Central memory CD8-positive, alpha-beta T cell (primary cell): ENCODE measurements at regions not wholly inside any gene's neighbourhood (a gene's known extent, or its start where the extent isn't known, plus 50 kb on each side); places are given as distances from the start of the nearest gene placed in this dataset.

ENCODE experiments used
- ATAC-seq: fragments of 150-1000 bp; cut with Tn5 transposase; replicated peaks from 2 replicates; pipeline ENCODE4 v1.10.0; 2022; ENCODE audit warnings: mild to moderate bottlenecking, moderate FRiP score, moderate number of reproducible peaks; ENCODE audit not compliant: poor library complexity, severe bottlenecking; ENCODE audit errors: extremely low read depth
- DNase-seq, 2 donors: peaks; one replicate each; pipeline ENCODE4 v3.0.0; 2021; ENCODE audit warnings: low spot score in 2 of 2
- H3K27ac Mint-ChIP-seq: one replicate; pipeline ENCODE4 v1.8.0; 2022; ENCODE audit warnings: low read depth, mild to moderate bottlenecking, moderate library complexity, mixed read lengths
- H3K27me3 Mint-ChIP-seq: one replicate; pipeline ENCODE4 v1.8.0; 2022; ENCODE audit warnings: mixed read lengths
- H3K36me3 Mint-ChIP-seq: one replicate; pipeline ENCODE4 v1.8.0; 2022; ENCODE audit warnings: mild to moderate bottlenecking, moderate library complexity, mixed read lengths; ENCODE audit not compliant: insufficient read depth
- H3K4me1 Mint-ChIP-seq: one replicate; pipeline ENCODE4 v1.8.0; 2022; ENCODE audit warnings: mixed read lengths
- H3K4me3 Mint-ChIP-seq: one replicate; pipeline ENCODE4 v1.8.0; 2022; ENCODE audit warnings: mild to moderate bottlenecking, moderate library complexity, mixed read lengths
- H3K9me3 Mint-ChIP-seq: one replicate; pipeline ENCODE4 v1.8.0; 2022; ENCODE audit warnings: mixed read lengths

DNA sequence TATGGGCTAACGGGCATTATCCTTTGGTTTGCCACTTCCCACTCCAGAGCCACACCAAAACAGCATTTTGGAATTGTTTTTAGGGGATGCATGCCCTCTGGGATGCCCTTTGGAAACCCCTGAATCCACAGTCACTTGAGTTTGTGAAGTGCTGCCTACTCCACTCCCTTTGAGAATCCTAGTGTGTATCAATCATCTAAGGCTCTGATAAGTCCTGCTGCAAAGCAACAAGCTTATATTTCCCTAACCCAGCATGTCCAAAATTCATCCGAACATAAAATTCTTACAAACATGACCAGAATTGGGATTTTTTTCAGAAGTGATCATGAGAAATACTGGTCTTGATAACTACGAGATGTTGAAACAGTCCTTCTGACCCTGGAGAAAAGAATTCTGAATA is 387.9 kb downstream of the MN1 start:
- Mint-ChIP-seq H3K27me3 (peaks cover 24% of the 10 kb centered on the region), H3K9me3 (no peaks in the 10 kb centered on the region), H3K36me3 (no peaks in the 10 kb centered on the region), H3K27ac (no peak overlapping the region), H3K4me3 (no peak overlapping the region), H3K4me1 (no peaks in the 10 kb centered on the region)
- ATAC-seq (no peak), DNase-seq (no peak)

DNA sequence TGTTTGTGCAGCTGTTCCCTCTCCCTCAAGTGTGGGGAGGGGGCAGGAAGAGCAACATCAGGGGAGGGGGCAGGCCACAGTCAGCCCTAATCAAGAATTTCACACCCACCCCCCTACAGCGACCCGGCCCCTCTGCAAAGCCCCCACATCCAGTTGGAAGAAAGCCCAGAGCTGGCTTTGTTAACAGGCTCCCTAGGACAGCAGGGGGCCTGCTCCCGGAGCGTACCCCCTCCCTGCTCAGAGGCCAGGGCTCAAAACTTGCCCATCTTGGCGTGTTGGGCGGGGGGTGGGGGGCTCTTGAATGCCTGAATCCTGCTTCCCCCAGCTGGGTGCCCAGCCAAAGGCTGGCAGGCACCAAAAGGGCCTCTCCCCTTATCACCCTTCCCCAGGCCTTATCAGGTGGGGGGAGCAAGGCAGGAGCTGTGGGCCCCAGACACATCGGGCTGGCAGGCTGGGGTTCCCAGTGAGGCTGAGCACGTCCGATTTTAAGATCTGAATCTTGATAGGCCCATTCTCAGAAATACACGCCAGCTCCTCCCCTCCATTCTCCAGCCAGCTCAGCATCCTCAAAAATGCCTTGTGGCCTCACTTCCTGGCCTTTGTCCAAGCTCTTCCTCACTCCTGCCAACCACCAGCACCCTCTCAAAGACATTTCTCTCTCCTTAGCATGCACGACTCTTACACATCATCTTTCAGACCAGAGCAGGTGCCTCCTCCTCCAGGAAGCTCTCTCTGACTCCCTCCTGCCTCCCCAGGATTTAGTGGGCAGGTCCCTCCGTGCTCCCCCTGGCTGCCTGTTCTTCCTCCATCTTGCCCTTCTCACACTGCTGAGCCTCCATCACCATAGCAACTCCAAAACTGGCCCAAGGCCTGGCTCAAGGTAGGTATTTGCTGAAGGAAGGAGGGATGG is 384.8 kb downstream of the MN1 start:
- Mint-ChIP-seq H3K9me3 (no peaks in the 10 kb centered on the region), H3K36me3 (no peaks in the 10 kb centered on the region), H3K27ac (no peak overlapping the region), H3K4me3 (no peak overlapping the region), H3K27me3 (peaks cover 42% of the 10 kb centered on the region), H3K4me1 (no peaks in the 10 kb centered on the region)
- no peak for DNase-seq
- ATAC-seq: no peak

DNA sequence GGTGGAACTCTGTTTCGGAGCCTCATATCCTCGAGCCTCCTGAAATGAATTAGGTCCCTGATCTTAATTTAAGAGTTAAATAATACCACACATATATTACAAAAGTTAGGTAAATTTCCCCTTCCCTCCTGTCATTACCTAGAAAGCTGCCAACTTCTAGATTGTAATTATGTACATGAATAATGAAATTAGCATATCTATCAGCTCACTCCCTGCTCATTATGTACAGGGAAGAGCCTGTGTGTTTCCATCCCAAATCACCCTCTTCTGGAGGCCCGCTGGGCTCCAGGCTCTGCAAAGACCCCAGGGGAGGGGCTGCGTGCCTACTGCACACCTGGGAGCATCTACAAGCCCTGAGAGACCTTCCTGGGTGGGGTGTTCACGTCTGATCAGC is 384.1 kb downstream of the MN1 start:
- H3K4me1 Mint-ChIP-seq: no peaks in the 10 kb centered on the region
- H3K27me3 Mint-ChIP-seq: peaks cover 44% of the 10 kb centered on the region

DNA sequence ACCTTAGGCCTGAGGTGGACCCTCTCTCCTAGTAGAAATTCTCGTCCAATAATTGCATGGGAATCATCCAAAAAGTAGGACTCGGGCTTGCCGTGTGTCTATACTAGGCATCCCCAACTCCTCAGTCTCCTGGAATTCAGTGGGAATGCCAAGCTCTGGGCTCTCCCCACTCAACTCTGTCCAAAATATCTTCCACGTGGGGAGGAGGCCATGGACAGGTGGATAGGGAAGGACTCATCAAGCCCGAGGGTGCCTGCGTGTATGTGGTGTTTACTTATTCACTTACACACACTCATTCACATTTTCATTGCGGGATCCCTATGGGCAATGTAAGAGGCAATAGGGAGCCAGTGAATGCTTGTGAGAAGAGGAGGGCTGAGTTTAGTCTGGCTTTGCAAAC is 383.3 kb downstream of the MN1 start:
- H3K9me3 Mint-ChIP-seq: no peaks in the 10 kb centered on the region
- peaks cover 52% of the 10 kb centered on the region for H3K27me3 Mint-ChIP-seq
- no peaks in the 10 kb centered on the region for H3K36me3 Mint-ChIP-seq
- DNase-seq (no peak), ATAC-seq (no peak)
- no peak overlapping the region for H3K27ac Mint-ChIP-seq
- no peaks in the 10 kb centered on the region for H3K4me1 Mint-ChIP-seq
- H3K4me3 Mint-ChIP-seq: no peak overlapping the region

More for the DNA sequence above, 384.1 kb downstream of the MN1 start:
- Mint-ChIP-seq H3K36me3 (no peaks in the 10 kb centered on the region), H3K9me3 (no peaks in the 10 kb centered on the region), H3K27ac (no peak overlapping the region), H3K4me3 (no peak overlapping the region)
- DNase-seq: no peak
- no peak for ATAC-seq

DNA sequence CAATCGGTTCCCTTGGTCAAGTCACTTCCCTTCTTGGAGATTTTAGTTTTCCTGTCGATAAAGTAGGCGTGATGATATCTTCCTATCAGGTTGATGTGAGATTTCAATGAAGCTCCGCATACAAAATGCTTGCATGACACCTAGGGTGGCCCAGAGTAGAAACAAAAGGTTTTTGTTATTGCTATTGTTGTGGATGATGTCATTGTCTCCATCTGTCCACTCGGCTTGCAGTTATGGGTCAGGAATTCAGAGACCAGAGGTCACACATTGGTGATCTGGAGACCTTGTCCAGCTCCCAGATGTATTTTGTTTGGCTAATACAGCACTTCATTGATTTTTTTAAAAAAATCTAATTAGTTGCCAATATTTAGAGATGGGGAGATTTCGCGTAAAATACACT is 382.1 kb downstream of the MN1 start:
- Mint-ChIP-seq H3K4me1 (no peaks in the 10 kb centered on the region), H3K27ac (no peak overlapping the region), H3K4me3 (no peak overlapping the region), H3K36me3 (no peaks in the 10 kb centered on the region), H3K27me3 (peaks cover 53% of the 10 kb centered on the region), H3K9me3 (no peaks in the 10 kb centered on the region)
- DNase-seq (no peak), ATAC-seq (no peak)

DNA sequence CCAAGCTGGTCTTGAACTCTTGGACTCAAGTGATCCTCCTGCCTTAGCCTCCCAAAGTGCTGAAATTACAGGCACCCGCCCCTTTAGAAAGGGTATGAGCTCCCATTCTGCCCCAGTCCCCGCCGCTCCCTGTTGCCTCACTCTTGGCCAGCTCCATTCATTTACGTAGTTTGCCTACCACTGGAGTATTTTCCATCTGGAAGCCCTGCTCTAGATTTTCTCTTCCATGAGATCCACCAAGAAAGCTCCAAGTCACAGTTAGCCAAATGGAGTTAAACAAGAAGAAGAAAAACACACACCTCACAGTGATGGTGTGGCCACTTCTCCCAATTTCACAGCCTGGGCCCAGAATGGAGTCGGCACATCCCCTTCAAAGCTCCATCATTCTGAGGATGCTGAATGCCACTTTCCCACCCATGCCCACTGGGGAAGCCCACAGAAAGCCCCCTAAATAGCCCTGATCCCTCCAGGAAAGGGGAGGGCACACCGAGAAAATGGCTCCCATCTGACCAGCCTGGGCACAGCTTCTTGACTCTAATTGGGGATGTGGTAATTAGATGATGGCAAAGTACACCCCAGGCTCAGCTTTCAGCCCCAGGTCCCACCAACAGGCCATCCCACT is 381.2 kb downstream of the MN1 start:
- H3K4me1 Mint-ChIP-seq: no peaks in the 10 kb centered on the region
- no peak overlapping the region for H3K27ac Mint-ChIP-seq
- H3K36me3 Mint-ChIP-seq: no peaks in the 10 kb centered on the region
- no peak overlapping the region for H3K4me3 Mint-ChIP-seq
- peaks cover 53% of the 10 kb centered on the region for H3K27me3 Mint-ChIP-seq
- H3K9me3 Mint-ChIP-seq: no peaks in the 10 kb centered on the region
- ATAC-seq (no peak), DNase-seq (no peak)

DNA sequence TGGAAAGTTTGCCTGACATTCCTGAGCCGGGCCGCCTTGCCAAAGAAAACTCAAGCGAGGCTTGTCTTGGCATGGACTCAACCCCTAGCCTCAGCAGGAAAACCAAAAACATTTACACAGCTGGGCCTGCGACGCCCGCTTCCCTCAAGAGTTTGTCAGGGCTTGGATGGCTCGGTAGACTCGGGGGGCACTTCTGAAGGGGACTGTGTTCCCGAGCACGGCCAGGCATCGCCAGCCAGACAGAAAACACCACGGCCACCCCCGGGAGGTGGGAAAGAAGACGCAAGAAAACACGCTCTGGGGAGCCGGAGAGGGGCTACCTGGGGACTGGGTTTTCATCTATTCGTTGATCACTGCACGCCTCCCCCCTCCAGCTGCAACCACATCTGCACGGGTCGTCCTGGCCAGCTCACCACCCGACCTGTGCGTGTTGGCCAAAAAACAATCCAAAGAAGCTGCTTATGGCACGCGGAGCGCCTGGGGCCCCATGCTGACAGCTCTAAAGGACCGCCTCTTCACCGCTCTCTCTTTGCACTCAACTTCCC is 380.7 kb downstream of the MN1 start:
- no peak overlapping the region for H3K27ac Mint-ChIP-seq
- no peaks in the 10 kb centered on the region for H3K9me3 Mint-ChIP-seq
- DNase-seq: no peak

DNA sequence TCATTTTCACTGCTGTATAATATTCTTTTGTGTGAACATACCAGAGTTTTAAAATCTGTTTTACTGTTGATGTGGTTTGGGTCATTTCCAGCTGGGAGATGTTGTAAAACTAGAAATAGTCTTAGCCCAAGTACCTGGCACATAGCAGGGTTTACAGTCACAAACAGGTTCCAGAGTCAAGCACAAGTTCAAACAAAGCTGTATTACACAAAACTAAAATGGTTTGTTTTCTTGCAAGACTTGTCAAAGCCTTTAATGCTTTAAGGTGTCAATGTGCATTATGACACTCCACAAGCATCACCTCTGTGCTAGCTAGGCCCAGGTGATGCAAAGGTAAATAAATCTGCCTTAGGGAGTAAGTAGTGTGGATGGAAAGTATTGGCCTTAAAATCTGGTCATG is 379.1 kb downstream of the MN1 start:
- no peak overlapping the region for H3K27ac Mint-ChIP-seq
- H3K36me3 Mint-ChIP-seq: no peaks in the 10 kb centered on the region
- ATAC-seq (no peak), DNase-seq (no peak)
- H3K27me3 Mint-ChIP-seq: peaks cover 35% of the 10 kb centered on the region
- H3K4me3 Mint-ChIP-seq: no peak overlapping the region
- H3K4me1 Mint-ChIP-seq: no peaks in the 10 kb centered on the region
- peaks cover 2% of the 10 kb centered on the region for H3K9me3 Mint-ChIP-seq

More for the DNA sequence above, 380.7 kb downstream of the MN1 start:
- H3K27me3 Mint-ChIP-seq: peaks cover 47% of the 10 kb centered on the region
- H3K4me3 Mint-ChIP-seq: no peak overlapping the region
- H3K4me1 Mint-ChIP-seq: no peaks in the 10 kb centered on the region
- no peaks in the 10 kb centered on the region for H3K36me3 Mint-ChIP-seq
- ATAC-seq: no peak

DNA sequence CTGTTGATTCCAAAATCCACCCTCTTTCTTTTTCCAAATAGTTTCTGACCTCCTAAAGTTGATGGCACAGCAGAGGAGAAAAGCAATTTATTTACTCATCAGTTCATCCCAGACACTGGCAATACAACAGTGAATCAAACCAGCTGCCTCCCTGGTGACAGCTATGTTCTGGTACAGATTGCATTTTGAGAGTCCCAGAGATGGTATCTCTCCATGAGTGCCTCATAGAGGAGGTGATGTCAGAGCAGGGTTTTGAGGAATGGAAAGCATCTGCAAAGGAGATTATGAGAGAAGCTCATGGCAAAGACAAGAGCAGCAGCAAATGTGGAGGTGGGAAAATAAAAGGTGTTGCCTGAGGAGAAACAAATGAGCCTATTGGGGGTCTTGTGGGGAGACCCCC is 377.2 kb downstream of the MN1 start:
- peaks cover 50% of the 10 kb centered on the region for H3K27me3 Mint-ChIP-seq
- H3K4me3 Mint-ChIP-seq: no peak overlapping the region
- peaks cover 6% of the 10 kb centered on the region for H3K9me3 Mint-ChIP-seq
- DNase-seq (no peak), ATAC-seq (no peak)
- H3K4me1 Mint-ChIP-seq: no peaks in the 10 kb centered on the region
- no peaks in the 10 kb centered on the region for H3K36me3 Mint-ChIP-seq
- H3K27ac Mint-ChIP-seq: no peak overlapping the region

DNA sequence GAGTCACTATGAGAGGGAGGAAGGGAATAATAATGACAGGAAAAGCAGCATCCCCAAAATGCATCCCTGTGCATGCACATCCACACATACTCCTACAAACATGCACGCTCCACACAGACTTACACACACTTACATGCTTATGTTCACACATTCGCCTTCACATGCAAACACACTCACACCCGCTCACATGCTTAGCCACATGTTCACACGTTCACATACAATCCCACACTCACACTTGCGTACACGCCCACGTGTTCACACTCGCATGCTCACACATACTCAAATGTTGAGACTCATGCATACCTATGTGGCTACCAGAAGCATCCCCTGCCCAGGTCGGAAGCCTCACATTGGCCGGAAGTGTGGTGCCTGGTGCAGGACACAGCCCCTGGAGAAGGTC is 372.1 kb downstream of the MN1 start:
- Mint-ChIP-seq H3K4me1 (no peaks in the 10 kb centered on the region), H3K9me3 (peaks cover 6% of the 10 kb centered on the region), H3K4me3 (no peak overlapping the region), H3K27me3 (peaks cover 21% of the 10 kb centered on the region), H3K36me3 (no peaks in the 10 kb centered on the region), H3K27ac (no peak overlapping the region)
- ATAC-seq (no peak), DNase-seq (no peak)

DNA sequence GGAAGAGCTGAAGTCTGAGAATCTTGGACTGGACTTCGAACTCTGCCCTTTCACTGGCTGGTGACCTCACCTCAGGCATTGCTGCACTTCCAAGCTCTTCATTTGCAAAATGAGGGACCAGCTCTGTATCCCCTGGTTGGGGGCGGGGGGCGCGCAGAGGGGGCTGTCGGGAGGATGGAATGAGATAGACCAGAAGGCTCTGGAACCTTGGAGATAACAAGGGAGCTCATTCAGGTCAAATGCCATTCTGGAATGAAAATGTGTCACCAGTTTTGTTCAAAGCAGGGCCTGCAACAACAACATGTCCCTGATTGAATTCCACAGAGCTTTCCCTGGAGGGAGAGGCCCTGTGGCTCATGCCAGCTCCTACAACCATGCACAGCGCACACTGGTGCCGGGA is 370.5 kb downstream of the MN1 start:
- Mint-ChIP-seq H3K27me3 (peaks cover 21% of the 10 kb centered on the region), H3K9me3 (peaks cover 6% of the 10 kb centered on the region), H3K4me1 (no peaks in the 10 kb centered on the region), H3K27ac (no peak overlapping the region), H3K36me3 (no peaks in the 10 kb centered on the region), H3K4me3 (no peak overlapping the region)
- DNase-seq (no peak), ATAC-seq (no peak)

DNA sequence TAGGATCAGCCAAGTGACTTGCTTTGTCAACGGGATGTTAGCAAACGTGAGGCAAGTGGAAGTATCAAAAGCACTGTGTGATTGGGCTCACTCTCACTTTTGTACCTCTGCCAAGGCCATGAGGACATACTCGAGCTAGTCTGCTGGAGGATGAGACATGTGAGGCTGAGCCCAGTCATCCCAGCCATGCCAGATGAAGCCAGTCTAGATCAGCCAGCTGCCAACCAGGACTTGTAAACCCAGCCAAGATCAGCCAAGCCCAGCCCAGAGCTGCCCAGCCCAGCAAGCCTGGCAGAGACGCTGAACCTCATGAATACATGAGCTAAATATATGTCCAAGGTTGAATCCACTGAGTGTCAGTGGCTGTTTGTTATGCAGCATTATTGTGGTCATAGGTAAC is 369.7 kb downstream of the MN1 start:
- Mint-ChIP-seq H3K27ac (no peak overlapping the region), H3K9me3 (peaks cover 6% of the 10 kb centered on the region), H3K4me3 (no peak overlapping the region), H3K36me3 (no peaks in the 10 kb centered on the region), H3K4me1 (no peaks in the 10 kb centered on the region), H3K27me3 (peaks cover 26% of the 10 kb centered on the region)
- no peak for DNase-seq
- no peak for ATAC-seq

DNA sequence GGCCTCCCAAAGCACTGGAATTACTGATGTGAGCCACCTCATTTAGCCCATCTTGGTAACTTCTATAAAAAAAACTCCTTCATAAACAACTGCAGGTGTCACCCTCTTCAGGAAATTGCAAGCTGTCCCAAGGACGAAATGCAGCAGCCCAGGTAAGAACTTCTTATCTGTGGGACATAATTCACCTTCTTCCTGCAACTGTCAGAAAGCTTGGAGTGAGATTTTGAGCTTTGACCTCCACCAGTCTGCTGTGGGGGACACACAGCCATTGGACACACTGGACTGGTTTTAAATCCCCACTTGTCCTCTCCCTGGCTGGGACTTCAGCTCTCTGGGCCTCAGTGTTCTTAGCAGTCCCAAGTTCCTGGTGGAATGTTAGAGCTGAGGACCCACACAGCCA is 368.5 kb downstream of the MN1 start:
- Mint-ChIP-seq H3K36me3 (no peaks in the 10 kb centered on the region), H3K27me3 (peaks cover 21% of the 10 kb centered on the region), H3K4me1 (no peaks in the 10 kb centered on the region), H3K4me3 (no peak overlapping the region), H3K27ac (no peak overlapping the region), H3K9me3 (no peaks in the 10 kb centered on the region)
- ATAC-seq (no peak), DNase-seq (no peak)
